Umbilical cord (tissue), 1 donor: ENCODE measurements at regions not wholly inside any gene's neighbourhood (a gene's known extent, or its start where the extent isn't known, plus 50 kb on each side); places are given as distances from the start of the nearest gene placed in this dataset.
A peak's percentile ranks its signal among the peaks of the same experiment; 100 is the strongest.

Experiments used
- DNase-seq: peaks from one replicate; pipeline ENCODE4 v3.0.0-alpha.2; 2015; ENCODE audit warnings: low spot score

DNA sequence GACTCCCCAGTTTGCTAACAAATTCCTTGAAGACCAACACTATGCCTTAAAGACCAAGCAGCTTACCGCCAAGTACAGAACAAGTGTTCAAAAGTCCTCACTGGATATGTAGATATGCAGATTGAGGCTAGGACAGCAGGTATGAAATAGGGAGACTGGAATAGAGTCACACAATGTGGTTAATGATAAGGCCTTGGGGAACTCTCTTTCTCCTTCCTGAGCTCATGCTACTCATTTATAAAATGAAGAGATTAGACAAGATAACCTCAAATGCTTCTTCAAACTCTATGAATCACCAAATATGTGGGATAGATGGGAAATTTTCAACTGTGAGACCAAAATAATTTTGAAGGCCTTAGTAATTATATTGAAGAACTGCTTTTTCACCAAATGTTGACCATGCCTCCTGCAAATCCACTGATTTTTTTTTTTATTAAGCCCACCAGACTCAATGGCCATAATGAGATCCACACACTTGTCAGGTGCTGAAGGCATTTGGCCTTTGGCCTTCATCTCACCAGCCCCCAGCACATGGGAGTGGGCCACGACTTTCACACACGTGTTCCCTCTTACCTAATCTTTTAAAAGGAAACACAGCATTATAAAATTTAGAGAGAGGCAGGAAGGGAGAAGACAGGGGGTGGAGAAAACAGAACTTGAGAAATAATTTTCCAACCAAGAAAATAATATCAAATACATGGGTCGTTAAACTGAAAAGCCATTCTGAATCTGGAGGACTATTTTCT is 181.5 kb downstream of the EN1 start:
- no peak for DNase-seq

DNA sequence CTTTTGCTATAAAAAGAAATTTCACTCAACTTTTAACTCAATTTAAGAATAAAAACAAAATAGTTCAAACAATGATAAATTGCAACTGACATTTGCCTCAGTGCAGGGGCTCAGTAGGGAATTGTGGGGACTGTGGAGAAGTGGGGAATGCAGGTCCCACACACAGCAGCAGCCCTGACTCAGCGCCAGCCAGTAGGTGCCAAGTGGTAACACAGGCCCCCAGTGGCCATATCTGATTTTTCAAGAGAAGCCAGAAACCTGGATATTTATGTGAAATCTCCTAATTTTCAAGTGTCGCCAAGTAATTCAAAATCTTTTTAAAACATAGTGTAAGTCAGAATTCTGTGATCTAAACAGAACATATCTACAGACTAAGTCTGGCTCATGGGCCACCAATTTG is 186.3 kb downstream of the EN1 start:
- no peak for DNase-seq

DNA sequence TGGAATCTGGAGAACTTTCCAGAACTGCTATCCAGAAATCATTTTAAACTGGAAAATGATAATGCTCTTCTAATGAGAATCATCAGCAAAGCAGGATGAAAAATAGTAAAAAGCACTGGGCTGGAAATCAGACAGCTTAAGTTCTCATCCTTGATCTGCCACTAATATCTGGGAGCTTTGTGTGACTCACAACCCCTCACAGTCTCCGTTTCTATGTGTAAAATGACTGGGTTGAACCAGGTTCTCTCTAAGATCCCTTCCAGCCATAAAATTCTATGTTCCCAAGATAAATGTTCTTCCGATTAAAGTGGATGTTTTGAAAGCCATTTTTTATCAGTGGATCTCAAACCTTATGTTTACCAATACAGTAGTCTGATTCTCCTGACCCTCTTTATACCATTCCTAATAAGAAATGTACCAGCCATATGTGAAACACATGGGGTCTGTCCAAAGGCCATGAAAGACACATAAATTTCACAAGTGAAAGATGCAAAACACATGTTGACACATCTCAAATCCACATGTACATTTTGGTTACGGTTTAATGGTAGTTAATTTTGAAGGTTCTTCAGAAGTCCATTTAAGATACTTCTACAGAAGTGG is 188.8 kb downstream of the EN1 start:
- peak; percentile 85 for DNase-seq

DNA sequence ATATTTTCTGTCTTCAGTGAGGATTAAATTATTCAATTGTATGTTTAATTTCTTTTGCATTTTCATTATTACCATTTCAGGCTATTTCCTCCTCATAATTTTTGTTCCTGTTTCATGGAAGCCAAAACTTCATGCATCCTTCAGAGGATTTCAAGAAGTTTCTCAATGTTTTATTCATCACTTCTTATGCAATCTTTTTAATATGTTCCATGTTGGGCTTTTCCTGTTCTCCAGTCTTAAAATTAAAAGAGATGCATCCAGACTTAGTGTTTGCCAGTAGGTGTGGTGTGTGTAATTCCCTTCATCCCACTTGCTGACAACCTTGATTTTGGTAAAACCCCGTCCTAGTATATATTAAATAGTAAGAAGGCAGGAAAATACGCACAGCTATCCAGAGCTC is 190.0 kb downstream of the EN1 start:
- DNase-seq, result no peak

DNA sequence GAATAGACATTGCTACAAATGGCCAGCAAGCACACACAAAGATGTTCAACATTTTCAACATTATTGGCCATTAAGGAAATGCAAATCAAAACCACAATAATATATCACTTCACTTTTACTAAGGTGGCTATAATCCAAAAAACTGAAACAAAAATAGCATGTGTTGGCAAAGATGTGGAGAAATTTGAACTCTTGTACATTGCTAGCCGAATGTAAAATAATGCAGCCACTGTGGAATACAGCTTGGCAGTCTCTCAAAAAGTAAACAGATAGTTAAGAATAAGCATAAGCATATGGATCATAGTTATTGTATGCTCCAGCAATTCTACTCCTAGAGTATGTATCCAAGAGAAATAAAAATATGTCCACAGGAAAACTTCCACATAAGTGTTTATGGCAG is 192.5 kb downstream of the EN1 start:
- DNase-seq, result no peak

DNA sequence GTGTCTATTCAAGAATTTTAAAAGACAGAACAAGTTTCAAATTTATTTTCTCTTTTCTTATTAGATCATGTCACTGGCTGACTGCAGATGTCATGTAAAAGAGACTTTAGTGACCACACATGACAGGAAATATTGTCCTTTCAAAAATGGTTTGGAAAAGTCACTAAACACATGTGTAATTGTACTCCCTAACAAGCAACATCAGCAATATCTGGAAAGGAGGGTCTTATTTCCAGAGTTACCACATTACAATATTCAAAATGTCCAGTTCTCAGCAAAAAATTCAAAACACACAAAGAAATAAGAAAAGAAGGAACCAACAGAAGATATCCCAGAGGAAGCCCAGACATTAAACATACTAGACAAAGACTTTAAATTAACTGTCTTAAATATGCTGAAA is 197.1 kb downstream of the EN1 start:
- DNase-seq, result no peak

DNA sequence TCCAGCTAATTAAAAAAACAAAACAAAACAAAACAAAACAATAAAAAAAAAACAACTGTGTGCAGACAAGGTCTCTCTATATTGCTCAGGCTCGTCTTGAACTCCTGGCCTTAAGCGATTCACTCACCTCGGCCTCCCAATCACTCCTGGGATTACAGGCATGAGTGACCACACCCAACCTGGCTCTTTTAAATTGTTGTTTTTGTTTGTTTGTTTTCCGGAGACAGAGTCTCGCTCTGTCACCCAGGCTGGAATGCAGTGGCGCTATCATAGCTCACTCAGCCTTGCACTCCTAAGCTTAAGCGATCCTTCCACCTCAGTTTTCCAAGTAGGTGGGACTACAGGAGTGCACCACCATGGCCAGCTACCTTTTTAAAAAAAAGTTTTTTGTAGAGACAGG is 201.6 kb downstream of the EN1 start:
- DNase-seq, result no peak

DNA sequence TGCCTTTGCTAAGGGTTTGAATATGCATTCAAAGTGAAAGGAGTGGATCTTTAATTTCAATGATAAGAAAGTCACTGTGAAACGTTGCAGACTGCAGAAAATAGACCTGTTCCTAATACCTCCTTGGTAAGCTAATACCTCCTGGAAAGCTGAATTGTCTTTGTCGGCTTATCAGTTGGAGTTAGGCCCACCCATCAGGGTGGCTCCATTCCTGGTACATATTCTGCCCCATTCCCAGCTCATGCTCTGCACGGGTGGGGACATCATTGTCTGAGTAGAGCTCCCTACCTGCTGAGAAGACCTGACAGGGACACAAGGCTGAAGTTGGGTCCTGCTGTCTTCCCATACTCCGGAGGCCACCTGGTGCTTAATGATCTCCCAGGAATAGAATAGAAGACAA is 203.3 kb downstream of the EN1 start:
- DNase-seq, result no peak

DNA sequence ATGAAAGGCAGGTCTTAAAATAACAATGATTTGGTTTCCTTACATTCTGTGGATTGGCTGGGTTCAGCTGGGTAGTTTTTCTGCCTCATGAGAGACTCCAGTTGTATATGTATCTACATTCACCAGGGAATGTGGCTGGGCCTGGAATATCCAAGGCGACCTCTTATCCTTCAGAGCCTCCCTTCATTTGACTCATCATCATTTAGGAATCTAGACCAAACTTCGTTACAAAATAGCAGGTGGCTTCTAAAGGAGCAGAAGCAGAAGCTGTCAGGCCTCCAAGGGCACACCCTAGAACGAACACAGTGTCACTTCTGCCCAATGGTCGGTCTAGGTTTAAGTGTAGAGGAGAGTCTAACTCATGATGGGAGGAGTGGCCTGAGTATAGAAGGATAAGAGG is 204.2 kb downstream of the EN1 start:
- no peak for DNase-seq

DNA sequence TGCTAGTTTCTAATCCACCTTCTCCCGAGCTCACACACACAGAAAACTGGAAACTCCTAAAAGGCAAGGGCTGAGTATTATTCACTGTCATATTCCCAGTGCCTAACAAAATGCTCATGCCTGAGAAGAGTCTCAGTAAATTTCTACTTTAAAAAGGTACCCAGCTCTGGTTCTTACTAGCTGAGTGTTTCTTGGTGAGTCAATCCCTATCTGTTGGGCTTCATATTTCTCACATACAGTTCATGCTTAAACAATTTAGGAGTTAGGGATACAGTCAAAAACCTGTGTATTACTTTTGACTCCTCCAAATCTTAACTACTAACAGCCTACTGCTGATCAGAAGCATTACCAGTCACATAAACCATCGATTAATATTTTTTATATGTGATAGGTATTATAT is 204.9 kb downstream of the EN1 start:
- no peak for DNase-seq

DNA sequence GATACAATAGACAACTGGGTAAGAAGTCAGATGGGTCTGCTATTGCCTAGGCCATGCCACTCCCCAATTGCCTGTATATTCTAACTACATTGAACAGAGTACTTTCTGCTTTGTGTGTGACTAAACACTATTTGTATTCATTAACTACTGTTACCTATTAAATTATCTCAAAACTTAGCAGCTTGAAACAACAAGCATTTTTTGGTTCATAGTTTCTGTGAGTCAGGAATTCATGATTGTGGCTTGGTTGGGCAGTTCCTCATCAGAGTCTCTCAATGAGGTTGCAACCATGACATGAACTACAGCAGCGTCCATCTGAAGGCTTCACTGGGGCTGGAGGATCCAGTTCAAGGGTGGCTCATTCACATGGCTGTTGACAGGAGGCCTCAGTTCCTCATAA is 205.7 kb downstream of the EN1 start:
- DNase-seq, result no peak

DNA sequence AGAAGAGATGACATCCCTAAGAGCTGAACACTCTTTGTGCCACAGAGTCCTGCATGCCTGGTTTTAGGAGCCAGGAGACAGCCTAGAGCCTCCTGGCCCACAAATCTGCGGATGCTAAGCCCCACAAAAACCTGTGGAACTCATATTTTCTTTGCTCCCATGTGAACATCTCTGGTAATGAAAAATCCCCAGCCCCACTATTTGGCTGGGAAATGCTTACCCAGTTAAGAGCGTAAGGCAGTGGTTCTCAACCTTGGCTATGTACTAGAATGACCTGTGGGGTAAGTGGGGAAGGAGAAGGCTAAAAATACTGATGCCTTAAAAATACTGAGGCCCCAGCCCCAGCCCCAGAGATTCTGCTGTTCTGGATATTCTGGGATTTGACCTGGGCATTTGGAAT is 208.1 kb downstream of the EN1 start:
- DNase-seq, result no peak

DNA sequence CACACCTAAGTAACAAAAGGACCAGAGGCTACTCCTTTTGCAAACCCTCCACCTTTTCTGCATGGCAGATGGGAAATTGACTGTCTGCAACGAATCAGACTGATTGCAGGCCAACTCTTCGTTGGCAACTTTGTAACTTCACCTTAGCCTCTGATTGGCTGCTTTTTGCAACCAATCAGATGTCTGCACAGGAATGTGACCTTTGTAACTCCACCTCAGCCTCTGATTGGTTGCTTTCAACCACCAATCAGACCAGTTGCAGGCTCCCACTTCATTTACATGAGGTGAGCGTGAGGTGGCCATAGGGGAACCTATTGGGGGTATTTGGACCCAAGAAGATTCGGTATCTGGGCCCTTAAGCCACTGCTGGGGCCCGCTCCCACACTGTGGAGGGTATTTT is 209.0 kb downstream of the EN1 start:
- no peak for DNase-seq

DNA sequence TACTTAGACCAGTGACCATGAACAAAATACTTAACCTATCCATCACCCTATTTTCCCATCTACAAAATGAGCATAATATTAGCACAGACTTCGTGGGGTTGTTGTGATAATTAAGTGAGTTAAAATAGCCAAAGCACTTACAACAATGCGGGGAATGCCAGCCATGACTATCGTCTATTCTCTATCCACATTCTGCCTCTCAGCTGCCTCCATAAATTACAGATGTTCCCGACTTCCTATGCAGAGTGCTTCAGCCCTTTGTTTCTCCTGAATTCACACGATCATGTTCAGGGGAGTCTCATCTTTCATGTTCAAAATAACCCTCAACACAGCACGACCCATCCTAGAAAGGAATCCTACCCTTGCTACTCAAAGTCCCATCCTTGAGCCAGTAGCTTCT is 211.6 kb downstream of the EN1 start:
- no peak for DNase-seq

DNA sequence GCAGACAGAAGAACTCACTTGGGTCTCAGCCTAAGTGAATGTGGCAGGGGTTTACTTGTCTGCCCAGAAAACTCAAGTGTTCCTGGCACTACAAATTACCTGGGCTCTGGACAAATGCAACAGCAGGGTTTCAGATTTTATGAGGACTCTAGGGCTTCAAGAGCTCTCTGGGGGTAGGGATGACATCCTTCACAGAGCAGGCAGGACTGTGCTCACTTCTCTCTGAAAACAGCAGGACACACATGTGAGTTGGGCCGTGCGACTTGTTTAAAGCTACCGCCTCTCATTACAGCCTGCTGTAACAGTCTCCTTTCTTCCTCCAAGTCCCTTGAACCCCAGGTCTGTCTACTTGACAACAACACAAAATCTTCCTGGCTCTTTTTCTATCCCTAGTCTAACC is 212.6 kb downstream of the EN1 start:
- no peak for DNase-seq

DNA sequence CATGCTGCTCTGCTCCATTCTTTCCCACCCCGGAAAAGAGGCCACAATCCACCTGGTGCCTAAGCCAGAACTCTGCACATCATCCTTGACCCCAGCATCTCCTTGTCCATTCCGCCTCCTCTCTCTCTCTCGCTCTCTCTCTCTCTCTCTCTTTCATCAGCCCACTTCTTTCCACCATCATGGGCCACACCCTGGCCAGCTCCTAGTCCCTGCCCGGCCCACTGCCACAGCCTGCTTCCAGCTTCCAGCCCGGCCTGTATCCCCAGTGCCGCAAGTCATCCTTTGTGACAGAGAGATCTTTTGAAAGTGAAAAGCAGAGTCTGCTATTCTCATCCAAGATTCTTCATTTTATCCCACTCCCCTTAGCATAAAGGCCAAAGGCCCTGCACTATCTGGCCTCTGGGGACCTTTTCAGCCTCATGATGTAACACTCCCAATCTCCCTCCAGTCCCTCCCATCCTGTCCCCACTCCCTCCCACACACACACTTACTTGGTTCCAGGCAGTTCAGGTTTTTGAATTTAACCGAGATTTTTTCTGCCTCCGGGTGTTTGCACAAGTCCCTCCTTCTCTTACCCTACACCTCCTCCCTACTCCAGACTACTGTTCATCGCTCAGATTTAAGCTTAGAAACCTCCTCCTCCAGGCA is 214.0 kb downstream of the EN1 start:
- no peak for DNase-seq

DNA sequence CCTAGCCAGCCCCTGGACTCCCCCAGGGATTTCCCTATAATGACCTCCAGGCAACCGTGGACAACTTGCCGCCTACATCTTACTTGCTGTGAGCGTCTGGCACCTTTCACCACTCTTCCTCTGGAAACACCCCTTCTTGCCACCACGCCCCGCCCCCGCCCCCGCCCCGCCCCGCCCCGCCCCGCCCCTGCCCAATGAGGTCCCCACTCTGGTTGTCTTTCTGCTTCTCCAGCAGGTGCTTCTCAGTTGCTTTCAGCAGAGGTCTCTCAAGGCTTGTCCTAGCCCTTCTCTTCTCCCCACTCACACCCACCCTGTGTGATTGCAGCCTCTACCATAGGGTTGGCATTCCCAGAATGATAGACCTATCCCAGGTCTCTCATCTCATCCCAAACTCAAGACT is 214.5 kb downstream of the EN1 start:
- DNase-seq, result no peak

DNA sequence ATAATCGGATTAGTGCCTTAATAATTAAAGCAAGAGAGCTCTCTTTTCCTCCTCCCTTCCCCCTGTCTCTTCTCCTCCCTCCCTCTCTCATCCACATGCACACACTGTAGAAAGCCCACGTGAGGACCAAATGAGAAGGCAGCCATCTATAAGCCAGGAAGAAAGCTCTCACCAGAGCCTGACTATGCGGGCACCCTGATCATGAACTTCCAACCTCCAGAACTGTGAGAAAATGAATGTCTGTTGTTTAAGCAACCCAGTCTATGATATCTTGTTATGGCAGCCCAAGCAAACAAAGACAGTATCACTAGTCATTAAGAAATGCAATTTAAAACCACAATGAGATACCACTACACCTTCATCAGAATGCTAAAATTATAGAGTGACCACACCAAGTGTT is 220.3 kb downstream of the EN1 start:
- no peak for DNase-seq

DNA sequence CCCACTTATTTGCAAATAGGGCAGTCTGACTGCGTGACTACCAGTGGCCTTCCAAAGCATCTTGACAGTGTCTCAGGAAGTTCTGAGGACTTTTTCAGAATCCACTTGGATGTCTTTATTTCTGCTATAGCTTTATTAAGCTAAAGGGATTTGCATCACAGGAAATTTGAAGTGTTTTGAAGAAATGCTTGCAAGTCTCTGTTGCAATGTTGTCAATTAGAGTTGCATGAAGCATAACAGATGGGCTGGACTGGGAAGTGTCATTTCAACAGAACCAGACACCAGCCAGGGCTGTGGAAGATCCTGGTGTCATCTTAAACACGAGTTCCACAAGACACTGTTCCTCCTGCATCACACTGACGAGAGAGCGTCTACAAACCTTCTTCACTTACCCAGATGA is 224.5 kb downstream of the EN1 start:
- DNase-seq, result peak; percentile 90

DNA sequence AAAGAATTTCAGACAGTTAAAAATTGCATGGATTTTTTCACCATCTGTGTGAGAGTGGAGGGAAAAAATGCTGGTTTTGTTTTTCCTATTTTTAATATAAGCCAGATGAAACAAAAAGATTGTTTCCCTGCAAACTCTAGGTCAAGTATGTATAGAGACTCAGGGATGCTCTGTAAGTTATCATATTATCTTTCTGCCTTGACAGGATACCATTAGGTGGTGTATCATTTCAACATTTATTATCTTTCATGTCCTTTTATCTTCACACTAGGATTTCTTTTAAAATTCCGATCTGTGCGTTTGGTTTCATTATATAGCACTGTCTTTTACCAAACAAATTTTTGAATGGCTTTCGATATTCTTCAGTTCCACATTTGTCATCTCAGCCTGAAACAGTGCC is 225.3 kb downstream of the EN1 start:
- DNase-seq, result peak; percentile 76

DNA sequence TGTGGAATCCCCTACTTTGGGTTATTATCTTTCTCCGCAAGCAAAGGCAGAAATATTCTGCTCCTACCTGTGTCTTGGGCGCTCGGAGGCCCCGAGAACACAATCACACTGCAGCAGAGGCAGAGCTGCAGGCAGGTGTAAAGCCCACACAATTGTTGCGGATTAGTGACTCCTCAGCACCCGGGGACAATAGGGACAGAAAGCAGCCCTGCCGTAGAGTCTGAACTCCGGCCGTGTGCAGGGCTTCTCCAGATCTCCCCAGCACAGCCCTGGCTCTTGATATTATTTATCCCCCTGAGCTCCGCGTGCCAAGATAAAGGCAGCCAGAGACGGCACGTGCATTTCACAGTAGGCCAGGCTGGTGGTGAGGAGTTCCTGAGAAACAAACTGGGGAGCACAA is 229.2 kb downstream of the EN1 start:
- peak; percentile 62 for DNase-seq

DNA sequence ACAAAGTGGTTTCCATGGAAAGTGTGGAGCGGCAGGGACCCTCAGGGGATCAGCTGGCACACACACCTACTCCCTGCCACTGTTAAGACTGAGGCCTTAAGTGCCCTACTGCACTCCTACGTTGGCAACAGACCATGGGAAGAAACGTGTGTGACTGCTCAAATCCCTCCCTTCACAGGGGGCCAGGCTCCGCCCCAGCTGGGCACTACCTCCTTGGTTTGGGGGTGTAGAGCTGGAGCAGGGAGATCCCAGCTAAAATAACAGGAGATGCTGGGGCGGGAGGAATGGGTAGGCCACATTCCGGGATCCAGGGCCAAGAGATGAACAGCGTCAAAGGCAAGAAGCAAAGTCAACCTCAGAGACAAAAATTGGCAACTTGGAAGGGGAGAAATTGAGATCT is 231.0 kb downstream of the EN1 start:
- no peak for DNase-seq

DNA sequence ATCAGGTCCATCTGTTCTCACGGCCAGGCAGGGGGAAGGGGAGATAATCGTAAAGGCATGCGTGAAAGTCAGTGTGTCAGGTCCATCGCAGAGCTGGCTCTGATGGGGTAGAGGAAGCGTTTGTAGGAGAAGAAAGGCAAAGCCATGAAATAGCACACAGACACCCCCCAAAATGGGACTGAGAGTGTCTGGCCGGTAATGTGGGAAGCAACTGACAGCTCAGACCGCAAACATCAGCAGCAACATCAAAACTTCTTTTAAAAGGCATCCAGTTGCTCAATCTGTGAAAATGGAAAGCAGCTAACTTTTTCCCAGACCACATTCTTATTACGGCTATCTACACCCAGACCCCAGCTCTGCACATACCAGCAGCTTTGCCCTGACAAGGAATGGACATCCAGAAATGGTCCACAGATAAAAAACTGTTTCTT is 232.6 kb downstream of the EN1 start:
- DNase-seq, result peak; percentile 94
